Endodermal cell (in vitro differentiated cells): ENCODE measurements at regions not wholly inside any gene's neighbourhood (a gene's known extent, or its start where the extent isn't known, plus 50 kb on each side); places are given as distances from the start of the nearest gene placed in this dataset.

Experiments used
- DNase-seq: peaks from one replicate; pipeline ENCODE4 v3.0.0-alpha.2; 2017
- H3K27ac ChIP-seq: 2 replicates; pipeline ENCODE4 v1.5.1; 2013; ENCODE audit warnings: mild to moderate bottlenecking, low read depth, low read length, moderate library complexity
- H3K27me3 ChIP-seq: 2 replicates; pipeline ENCODE4 v1.6.1; 2013; ENCODE audit warnings: mild to moderate bottlenecking, low read length, moderate library complexity; ENCODE audit not compliant: insufficient read depth, control insufficient read depth, poor library complexity, severe bottlenecking
- H3K36me3 ChIP-seq: 2 replicates; pipeline ENCODE4 v1.7.0; 2013; ENCODE audit warnings: mild to moderate bottlenecking, low read length, moderate library complexity; ENCODE audit not compliant: control insufficient read depth, insufficient read depth
- H3K4me1 ChIP-seq: one replicate; pipeline ENCODE4 v1.7.0; 2013; ENCODE audit warnings: low read length; ENCODE audit not compliant: control insufficient read depth, insufficient read depth
- H3K4me3 ChIP-seq: 2 replicates; pipeline ENCODE4 v1.5.1; 2013; ENCODE audit warnings: mild to moderate bottlenecking, low read length, moderate library complexity
- H3K9ac ChIP-seq: 2 replicates; pipeline ENCODE4 v1.6.1; 2013; ENCODE audit warnings: mild to moderate bottlenecking, low read length, moderate library complexity; ENCODE audit not compliant: poor library complexity, severe bottlenecking; ENCODE audit errors: extremely low read depth
- H3K9me3 ChIP-seq: 2 replicates; pipeline ENCODE4 v1.6.1; 2013; ENCODE audit warnings: mild to moderate bottlenecking, low read length, moderate library complexity; ENCODE audit not compliant: control insufficient read depth
- H3K27ac Mint-ChIP-seq: 2 replicates; pipeline ENCODE4 v1.8.0; 2020; ENCODE audit warnings: mixed read lengths
- H3K27me3 Mint-ChIP-seq: 2 replicates; pipeline ENCODE4 v1.8.0; 2021; ENCODE audit warnings: mild to moderate bottlenecking, mixed read lengths; ENCODE audit not compliant: insufficient read depth
- H3K36me3 Mint-ChIP-seq: 2 replicates; pipeline ENCODE4 v1.8.0; 2020; ENCODE audit warnings: low read depth, mixed read lengths
- H3K4me1 Mint-ChIP-seq: 2 replicates; pipeline ENCODE4 v1.8.0; 2020; ENCODE audit warnings: mixed read lengths
- H3K4me3 Mint-ChIP-seq: 2 replicates; pipeline ENCODE4 v1.8.0; 2020; ENCODE audit warnings: mild to moderate bottlenecking, moderate library complexity, mixed read lengths
- H3K9me3 Mint-ChIP-seq: 2 replicates; pipeline ENCODE4 v1.8.0; 2020; ENCODE audit warnings: mild to moderate bottlenecking, mixed read lengths
- CTCF ChIP-seq: fragments of 200-600 bp; sonication (generic); conservative IDR thresholded peaks from 2 replicates; pipeline ENCODE4 v1.5.0; 2021; ENCODE audit warnings: antibody characterized with exemption, mild to moderate bottlenecking
- WGBS, 2 experiments: methylation state at CpG; one replicate each; pipeline versions ENCODE4 v1.1.5 to v1.1.7; 2013; ENCODE audit warnings: missing lambda C conversion rate in 2 of 2, mixed read lengths in 1 of 2; ENCODE audit not compliant: insufficient coverage in 1 of 2, insufficient read length in 1 of 2; 5-methylcytosine and 5-hydroxymethylcytosine counted together

DNA sequence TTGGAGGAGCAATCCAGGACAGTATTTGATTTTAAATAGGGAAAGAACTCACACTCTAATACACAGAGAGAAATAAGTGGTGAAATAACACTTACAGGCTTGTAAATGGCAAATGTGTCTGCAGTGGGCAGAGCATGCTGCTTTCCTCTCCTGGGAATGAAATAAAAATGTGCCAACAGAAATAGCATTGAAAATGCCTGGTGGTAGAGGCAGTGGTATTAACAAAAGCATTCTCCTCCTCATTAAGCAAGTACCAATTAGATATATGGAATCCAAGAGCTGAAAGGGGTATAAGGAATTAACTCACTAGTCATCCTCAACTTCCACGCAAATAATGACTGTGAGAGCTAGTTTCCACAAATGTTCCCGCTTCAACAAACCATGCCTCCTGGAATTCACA lies 364.1 kb upstream of the KCNMB2 start:
- 92 to 94% methylated on average over 2 of the region's 2 CpGs for WGBS, 2 experiments
- no peak for TF ChIP-seq CTCF
- Mint-ChIP-seq H3K9me3 (no peaks in the 10 kb centered on the region), H3K27me3 (no peaks in the 10 kb centered on the region), H3K27ac (no peak overlapping the region), H3K36me3 (no peaks in the 10 kb centered on the region), H3K4me3 (no peak overlapping the region), H3K4me1 (no peaks in the 10 kb centered on the region)
- Histone ChIP-seq H3K9ac (no peak overlapping the region), H3K4me1 (no peaks in the 10 kb centered on the region), H3K27ac (no peak overlapping the region), H3K27me3 (no peaks in the 10 kb centered on the region), H3K36me3 (no peaks in the 10 kb centered on the region), H3K4me3 (no peak overlapping the region), H3K9me3 (no peaks in the 10 kb centered on the region)
- no peak for DNase-seq

- no peak overlapping the region for H3K27ac Mint-ChIP-seq
- H3K9ac ChIP-seq = no peak overlapping the region
- no peaks in the 10 kb centered on the region for H3K4me1 Mint-ChIP-seq
- WGBS, 2 experiments = 95% methylated on average over 2 of the region's 2 CpGs; no CpG with 5 or more reads in 1 of the 2 experiments
- no peak overlapping the region for H3K4me3 ChIP-seq
- no peak for DNase-seq
- no peaks in the 10 kb centered on the region for H3K27me3 Mint-ChIP-seq
- H3K36me3 ChIP-seq = no peaks in the 10 kb centered on the region
- no peaks in the 10 kb centered on the region for H3K27me3 ChIP-seq
- no peak overlapping the region for H3K4me3 Mint-ChIP-seq
- H3K27ac ChIP-seq = no peak overlapping the region
- no peaks in the 10 kb centered on the region for H3K36me3 Mint-ChIP-seq
- no peaks in the 10 kb centered on the region for H3K9me3 Mint-ChIP-seq
- no peak for TF ChIP-seq CTCF
- H3K9me3 ChIP-seq = no peaks in the 10 kb centered on the region
- H3K4me1 ChIP-seq = no peaks in the 10 kb centered on the region
Measured at GRCh38 chr3:178174201-178174915, 361.9 kb upstream of the KCNMB2 start.

DNA sequence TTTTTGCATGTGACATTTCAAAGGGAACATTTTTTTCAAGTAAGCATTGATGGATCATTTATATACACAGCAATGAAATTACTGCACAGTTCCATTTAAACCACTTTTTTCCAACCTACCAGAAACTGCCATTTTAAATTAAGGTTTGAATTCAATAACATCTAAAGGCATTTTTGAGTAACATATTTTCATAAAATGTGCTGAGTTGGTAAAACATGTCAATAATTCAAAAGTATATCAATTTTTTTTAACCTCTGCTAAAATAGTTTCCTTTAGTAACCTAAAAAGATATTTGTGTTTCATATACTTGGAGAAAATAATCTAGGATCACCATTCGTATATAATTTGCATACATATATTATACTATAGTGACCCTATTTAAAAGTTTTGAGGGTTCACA lies 355.1 kb upstream of the KCNMB2 start:
- TF ChIP-seq CTCF = no peak
- Histone ChIP-seq H3K4me1 (no peaks in the 10 kb centered on the region), H3K27me3 (no peaks in the 10 kb centered on the region), H3K9ac (no peak overlapping the region), H3K27ac (no peak overlapping the region), H3K36me3 (no peaks in the 10 kb centered on the region), H3K9me3 (peaks cover 2% of the 10 kb centered on the region), H3K4me3 (no peak overlapping the region)
- H3K36me3 Mint-ChIP-seq = peaks cover 6% of the 10 kb centered on the region
- no peaks in the 10 kb centered on the region for H3K27me3 Mint-ChIP-seq
- H3K4me3 Mint-ChIP-seq = no peak overlapping the region
- no peaks in the 10 kb centered on the region for H3K9me3 Mint-ChIP-seq
- WGBS, 2 experiments = no CpG with 5 or more reads among the region's 1 CpG
- H3K27ac Mint-ChIP-seq = no peak overlapping the region
- H3K4me1 Mint-ChIP-seq = peaks cover 4% of the 10 kb centered on the region
- DNase-seq = no peak
